H9 (cell line): ENCODE measurements at regions not wholly inside any gene's neighbourhood (a gene's known extent, or its start where the extent isn't known, plus 50 kb on each side); places are given as distances from the start of the nearest gene placed in this dataset.

Experiments used
- DNase-seq: peaks from one replicate; pipeline ENCODE4 v3.0.0-alpha.2; 2017
- H2AFZ ChIP-seq: one replicate; pipeline ENCODE4 v1.6.1; 2013; ENCODE audit warnings: mild to moderate bottlenecking, low read length, control low read depth, moderate library complexity
- H2AK5ac ChIP-seq: 2 replicates; pipeline ENCODE4 v1.6.1; 2013; ENCODE audit warnings: low read length, control low read depth, mixed read lengths; ENCODE audit not compliant: insufficient read length
- H2BK120ac ChIP-seq: one replicate; pipeline ENCODE4 v1.6.1; 2013; ENCODE audit warnings: low read depth, mild to moderate bottlenecking, low read length, control low read depth, inconsistent platforms; ENCODE audit not compliant: poor library complexity, severe bottlenecking
- H2BK12ac ChIP-seq: 2 replicates; pipeline ENCODE4 v1.6.1; 2013; ENCODE audit warnings: low read length, control low read depth, mixed read lengths, low read depth; ENCODE audit not compliant: insufficient read length
- H2BK15ac ChIP-seq: 2 replicates; pipeline ENCODE4 v1.6.1; 2013; ENCODE audit warnings: low read depth, low read length, control low read depth
- H2BK20ac ChIP-seq: one replicate; pipeline ENCODE4 v1.6.1; 2013; ENCODE audit warnings: low read depth, mild to moderate bottlenecking, low read length, control low read depth, inconsistent platforms; ENCODE audit not compliant: poor library complexity, severe bottlenecking
- H2BK5ac ChIP-seq: 2 replicates; pipeline ENCODE4 v1.6.1; 2013; ENCODE audit warnings: low read length, control low read depth, mixed read lengths; ENCODE audit not compliant: insufficient read length
- H3K14ac ChIP-seq: 2 replicates; pipeline ENCODE4 v1.6.1; 2013; ENCODE audit warnings: low read length, control low read depth; ENCODE audit not compliant: insufficient read depth
- H3K18ac ChIP-seq: 2 replicates; pipeline ENCODE4 v1.6.1; 2013; ENCODE audit warnings: low read depth, mild to moderate bottlenecking, mixed read lengths, low read length, control low read depth; ENCODE audit not compliant: insufficient read length
- H3K23ac ChIP-seq: 2 replicates; pipeline ENCODE4 v1.6.1; 2013; ENCODE audit warnings: low read length, control low read depth, mixed read lengths, low read depth; ENCODE audit not compliant: insufficient read length
- H3K23me2 ChIP-seq: 2 replicates; pipeline ENCODE4 v1.6.1; 2013; ENCODE audit warnings: low read depth, mild to moderate bottlenecking, mixed read lengths, low read length, control low read depth; ENCODE audit not compliant: insufficient read length, poor library complexity, severe bottlenecking
- H3K27ac ChIP-seq: 2 replicates; pipeline ENCODE4 v1.5.1; 2013; ENCODE audit warnings: low read length, control low read depth, mixed read lengths, low read depth; ENCODE audit not compliant: insufficient read length
- H3K27me3 ChIP-seq: 2 replicates; pipeline ENCODE4 v1.6.1; 2013; ENCODE audit warnings: low read length, control low read depth, inconsistent platforms; ENCODE audit not compliant: insufficient read depth
- H3K4ac ChIP-seq: 2 replicates; pipeline ENCODE4 v1.6.1; 2013; ENCODE audit warnings: low read depth, mild to moderate bottlenecking, control low read depth, inconsistent platforms, low read length, moderate library complexity
- H3K4me1 ChIP-seq: 2 replicates; pipeline ENCODE4 v1.6.1; 2013; ENCODE audit warnings: low read length, control low read depth, inconsistent platforms; ENCODE audit not compliant: insufficient read depth
- H3K4me2 ChIP-seq: 2 replicates; pipeline ENCODE4 v1.6.1; 2013; ENCODE audit warnings: low read length, control low read depth, mixed read lengths; ENCODE audit not compliant: insufficient read length, insufficient read depth
- H3K56ac ChIP-seq: 2 replicates; pipeline ENCODE4 v1.6.1; 2013; ENCODE audit warnings: low read depth, mild to moderate bottlenecking, mixed read lengths, low read length, control low read depth; ENCODE audit not compliant: insufficient read length
- H3K79me1 ChIP-seq: 2 replicates; pipeline ENCODE4 v1.6.1; 2013; ENCODE audit warnings: low read depth, mild to moderate bottlenecking, moderate library complexity, low read length, control low read depth, inconsistent platforms; ENCODE audit not compliant: insufficient read depth, poor library complexity, severe bottlenecking
- H3K79me2 ChIP-seq: 2 replicates; pipeline ENCODE4 v1.6.1; 2013; ENCODE audit warnings: low read length, control low read depth, inconsistent platforms; ENCODE audit not compliant: insufficient read depth
- H3K9ac ChIP-seq: 2 replicates; pipeline ENCODE4 v1.6.1; 2013; ENCODE audit warnings: low read length, control low read depth, mixed read lengths; ENCODE audit not compliant: insufficient read length; ENCODE audit errors: extremely low read depth
- H3K9me3 ChIP-seq: one replicate; pipeline ENCODE4 v1.6.1; 2013; ENCODE audit warnings: low read depth, low read length, inconsistent platforms; ENCODE audit not compliant: control insufficient read depth
- H3T11ph ChIP-seq: one replicate; pipeline ENCODE4 v1.6.1; 2013; ENCODE audit warnings: mild to moderate bottlenecking, low read length, control low read depth, inconsistent platforms
- H4K20me1 ChIP-seq: one replicate; pipeline ENCODE4 v1.6.1; 2013; ENCODE audit not compliant: control insufficient read depth, insufficient read length, insufficient read depth
- H4K5ac ChIP-seq: 2 replicates; pipeline ENCODE4 v1.6.1; 2013; ENCODE audit warnings: low read depth, mild to moderate bottlenecking, mixed read lengths, low read length, control low read depth; ENCODE audit not compliant: insufficient read length
- H4K8ac ChIP-seq: replicated peaks from 2 replicates; pipeline ENCODE4 v1.6.1; 2013; ENCODE audit warnings: low read length, control low read depth, mixed read lengths, low read depth; ENCODE audit not compliant: insufficient read length
- H4K91ac ChIP-seq: 2 replicates; pipeline ENCODE4 v1.6.1; 2013; ENCODE audit warnings: low read depth, mild to moderate bottlenecking, moderate library complexity, mixed read lengths, low read length, control low read depth; ENCODE audit not compliant: insufficient read length
- H3K27ac Mint-ChIP-seq, 3 experiments: 2 replicates in 2 of 3; 3 replicates in 1 of 3; pipeline ENCODE4 v1.8.0; 2020 to 2021; ENCODE audit warnings: mixed read lengths in 3 of 3, mild to moderate bottlenecking in 1 of 3, moderate library complexity in 1 of 3
- H3K27me3 Mint-ChIP-seq: 2 replicates; pipeline ENCODE4 v1.8.0; 2021; ENCODE audit warnings: low read depth, mild to moderate bottlenecking, moderate library complexity, mixed read lengths
- H3K36me3 Mint-ChIP-seq, 3 experiments: 2 replicates in 2 of 3; 3 replicates in 1 of 3; pipeline ENCODE4 v1.8.0; 2020 to 2021; ENCODE audit warnings: low read depth in 3 of 3, mixed read lengths in 3 of 3; ENCODE audit not compliant: insufficient read depth in 1 of 3
- H3K4me1 Mint-ChIP-seq, 2 experiments: 2 replicates each; pipeline ENCODE4 v1.8.0; 2020; ENCODE audit warnings: mixed read lengths in 2 of 2
- H3K4me3 Mint-ChIP-seq, 2 experiments: 2 replicates in 1 of 2; 3 replicates in 1 of 2; pipeline ENCODE4 v1.8.0; 2020 to 2021; ENCODE audit warnings: mild to moderate bottlenecking in 2 of 2, mixed read lengths in 2 of 2, moderate library complexity in 1 of 2
- H3K9me3 Mint-ChIP-seq, 2 experiments: 2 replicates in 1 of 2; 3 replicates in 1 of 2; pipeline ENCODE4 v1.8.0; 2020; ENCODE audit warnings: mild to moderate bottlenecking in 2 of 2, mixed read lengths in 2 of 2, moderate library complexity in 1 of 2
- CTCF ChIP-seq: fragments of 200-600 bp; sonication (generic); conservative IDR thresholded peaks from 3 replicates; pipeline ENCODE4 v1.8.0; 2021; ENCODE audit warnings: antibody characterized with exemption, mild to moderate bottlenecking
- WGBS: extraction: QIAGEN DNeasy Blood & Tissue Kit; methylation state at CpG from one replicate; pipeline ENCODE4 v1.1.7; 2013; ENCODE audit warnings: missing lambda C conversion rate, low lambda C conversion rate, mixed read lengths; ENCODE audit not compliant: insufficient read length; ENCODE audit errors: extremely low coverage; 5-methylcytosine and 5-hydroxymethylcytosine counted together

DNA sequence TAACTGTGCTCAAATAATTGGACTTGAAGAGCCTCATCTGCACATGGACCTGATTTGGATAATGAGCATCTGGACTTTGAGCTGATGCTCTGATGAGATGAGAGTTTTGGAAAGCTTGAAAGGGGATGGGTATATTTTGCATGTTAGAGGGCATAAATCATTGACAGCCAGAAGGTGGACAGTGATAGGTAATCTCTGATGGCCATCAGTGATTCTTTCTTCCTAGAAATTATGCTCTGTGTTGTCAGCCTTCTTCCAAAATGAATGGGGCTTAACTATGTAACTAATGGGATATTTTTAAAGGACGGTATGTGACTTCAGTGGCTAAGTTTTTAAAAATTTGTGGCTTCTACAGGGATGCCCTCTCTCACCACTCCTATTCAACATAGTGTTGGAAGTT, 334.0 kb downstream of the PTTG2 start:
- peaks cover 30 to 35% of the 10 kb centered on the region in 2 experiments for H3K9me3 Mint-ChIP-seq

More for the DNA sequence above, 334.0 kb downstream of the PTTG2 start:
- Histone ChIP-seq H3K4ac (no peak overlapping the region), H3K23ac (no peak overlapping the region), H2BK20ac (no peak overlapping the region), H3K79me2 (no peaks in the 10 kb centered on the region), H4K5ac (no peak overlapping the region), H2AFZ (no peak overlapping the region), H3T11ph (no peak overlapping the region), H2BK5ac (no peak overlapping the region), H2BK12ac (no peak overlapping the region), H3K79me1 (no peaks in the 10 kb centered on the region), H3K9ac (no peak overlapping the region), H3K27ac (no peak overlapping the region), H2AK5ac (no peak overlapping the region), H3K14ac (no peak overlapping the region), H3K9me3 (no peaks in the 10 kb centered on the region), H4K8ac (no peak overlapping the region), H4K91ac (no peak overlapping the region), H3K4me2 (no peak overlapping the region), H4K20me1 (no peaks in the 10 kb centered on the region), H3K4me1 (no peaks in the 10 kb centered on the region), H3K23me2 (no peaks in the 10 kb centered on the region), H3K56ac (no peak overlapping the region), H2BK120ac (no peak overlapping the region), H3K27me3 (no peaks in the 10 kb centered on the region), H3K18ac (no peak overlapping the region), H2BK15ac (no peak overlapping the region)
- H3K36me3 Mint-ChIP-seq = peaks cover 0 to 31% (median 7%) of the 10 kb centered on the region in 3 experiments; a peak in 6 of 7 replicates
- TF ChIP-seq CTCF = no peak
- H3K4me3 Mint-ChIP-seq = no peak overlapping the region
- WGBS = no CpG with 5 or more reads among the region's 1 CpG
- no peak overlapping the region for H3K27ac Mint-ChIP-seq
- no peaks in the 10 kb centered on the region; the same call in 1 of the 2 replicates for H3K27me3 Mint-ChIP-seq
- no peak for DNase-seq
- H3K4me1 Mint-ChIP-seq = no peaks in the 10 kb centered on the region
